Osteoblast (primary cell): ENCODE measurements at regions not wholly inside any gene's neighbourhood (a gene's known extent, or its start where the extent isn't known, plus 50 kb on each side); places are given as distances from the start of the nearest gene placed in this dataset.

Experiments
- DNase-seq: peaks from one replicate; pipeline ENCODE4 v3.0.0; 2011; ENCODE audit warnings: low spot score, mixed read lengths; ENCODE audit not compliant: insufficient read length; ENCODE audit errors: missing footprints
- H2AFZ ChIP-seq: 2 replicates; pipeline ENCODE4 v1.6.0; 2011; ENCODE audit warnings: mild to moderate bottlenecking, low read length
- H3K27ac ChIP-seq: 2 replicates; pipeline ENCODE4 v1.5.1; 2011; ENCODE audit warnings: mild to moderate bottlenecking, low read depth, low read length, moderate library complexity
- H3K27me3 ChIP-seq: 2 replicates; pipeline ENCODE4 v1.6.0; 2012; ENCODE audit warnings: mild to moderate bottlenecking, control low read depth, inconsistent platforms, low read length, moderate library complexity; ENCODE audit not compliant: insufficient read depth
- H3K36me3 ChIP-seq: 2 replicates; pipeline ENCODE4 v1.5.1; 2011; ENCODE audit warnings: mild to moderate bottlenecking, low read length, control low read depth, moderate library complexity; ENCODE audit not compliant: insufficient read depth
- H3K4me1 ChIP-seq: 2 replicates; pipeline ENCODE4 v1.5.1; 2011; ENCODE audit warnings: mild to moderate bottlenecking, low read length, control low read depth, moderate library complexity; ENCODE audit not compliant: insufficient read depth
- H3K4me2 ChIP-seq: 2 replicates; pipeline ENCODE4 v1.6.0; 2011; ENCODE audit warnings: mild to moderate bottlenecking, low read length; ENCODE audit not compliant: insufficient read depth
- H3K4me3 ChIP-seq: fragments of 200-600 bp; sonication (generic); 3 replicates; pipeline ENCODE4 v1.5.1; 2012; ENCODE audit warnings: mild to moderate bottlenecking, low read length, inconsistent platforms; ENCODE audit not compliant: insufficient read depth
- H3K79me2 ChIP-seq: 2 replicates; pipeline ENCODE4 v1.6.0; 2012; ENCODE audit warnings: mild to moderate bottlenecking, low read length, control low read depth, inconsistent platforms; ENCODE audit not compliant: insufficient read depth
- H3K9me3 ChIP-seq: 2 replicates; pipeline ENCODE4 v1.5.1; 2011; ENCODE audit warnings: low read depth, low read length, control low read depth
- H4K20me1 ChIP-seq: 2 replicates; pipeline ENCODE4 v1.6.0; 2012; ENCODE audit warnings: mild to moderate bottlenecking, low read length, control low read depth; ENCODE audit not compliant: insufficient read depth
- TF ChIP-seq, protein P1 (sequence below): IDR thresholded peaks from 2 replicates; pipeline ENCODE4 v1.5.1; 2011; ENCODE audit warnings: mild to moderate bottlenecking, low read depth, low read length, moderate library complexity; ENCODE audit errors: extremely low read depth

DNA sequence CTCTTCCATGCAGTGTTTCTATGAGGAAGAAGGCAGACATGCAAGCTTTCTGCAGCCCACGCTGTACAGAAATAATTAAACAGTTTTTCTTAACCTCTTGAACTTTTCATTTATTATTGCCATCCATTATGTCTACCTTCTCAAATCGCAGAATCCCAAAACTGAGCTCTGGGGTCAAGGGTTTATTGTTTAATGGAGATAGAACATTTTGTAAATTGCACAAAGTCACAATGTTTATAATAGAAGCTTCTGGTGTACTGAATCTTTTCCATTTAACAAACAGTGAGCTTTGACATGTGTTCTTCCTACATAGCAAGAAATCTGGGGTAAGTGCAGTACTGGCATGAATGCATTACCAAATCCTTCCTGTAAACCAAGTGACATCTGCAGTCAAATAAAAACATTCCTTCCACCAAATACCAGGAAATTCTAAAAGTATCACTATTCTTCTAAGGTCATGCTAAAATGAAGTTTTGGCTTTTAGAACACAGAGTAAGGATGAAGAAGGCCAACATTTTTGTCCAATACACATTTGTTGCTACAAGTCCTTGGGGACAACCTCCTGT lies 385.3 kb upstream of the DDHD1 start:
- no peaks in the 10 kb centered on the region for H3K36me3 ChIP-seq
- H3K4me1 ChIP-seq = peaks cover 8% of the 10 kb centered on the region
- no peak overlapping the region for H3K4me3 ChIP-seq
- no peak overlapping the region for H2AFZ ChIP-seq
- TF ChIP-seq, protein P1, sequence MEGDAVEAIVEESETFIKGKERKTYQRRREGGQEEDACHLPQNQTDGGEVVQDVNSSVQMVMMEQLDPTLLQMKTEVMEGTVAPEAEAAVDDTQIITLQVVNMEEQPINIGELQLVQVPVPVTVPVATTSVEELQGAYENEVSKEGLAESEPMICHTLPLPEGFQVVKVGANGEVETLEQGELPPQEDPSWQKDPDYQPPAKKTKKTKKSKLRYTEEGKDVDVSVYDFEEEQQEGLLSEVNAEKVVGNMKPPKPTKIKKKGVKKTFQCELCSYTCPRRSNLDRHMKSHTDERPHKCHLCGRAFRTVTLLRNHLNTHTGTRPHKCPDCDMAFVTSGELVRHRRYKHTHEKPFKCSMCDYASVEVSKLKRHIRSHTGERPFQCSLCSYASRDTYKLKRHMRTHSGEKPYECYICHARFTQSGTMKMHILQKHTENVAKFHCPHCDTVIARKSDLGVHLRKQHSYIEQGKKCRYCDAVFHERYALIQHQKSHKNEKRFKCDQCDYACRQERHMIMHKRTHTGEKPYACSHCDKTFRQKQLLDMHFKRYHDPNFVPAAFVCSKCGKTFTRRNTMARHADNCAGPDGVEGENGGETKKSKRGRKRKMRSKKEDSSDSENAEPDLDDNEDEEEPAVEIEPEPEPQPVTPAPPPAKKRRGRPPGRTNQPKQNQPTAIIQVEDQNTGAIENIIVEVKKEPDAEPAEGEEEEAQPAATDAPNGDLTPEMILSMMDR = no peak
- no peak overlapping the region for H3K4me2 ChIP-seq
- no peak for DNase-seq
- H4K20me1 ChIP-seq = no peaks in the 10 kb centered on the region
- H3K27ac ChIP-seq = no peak overlapping the region
- H3K79me2 ChIP-seq = no peaks in the 10 kb centered on the region
- no peaks in the 10 kb centered on the region for H3K27me3 ChIP-seq
- no peaks in the 10 kb centered on the region for H3K9me3 ChIP-seq

DNA sequence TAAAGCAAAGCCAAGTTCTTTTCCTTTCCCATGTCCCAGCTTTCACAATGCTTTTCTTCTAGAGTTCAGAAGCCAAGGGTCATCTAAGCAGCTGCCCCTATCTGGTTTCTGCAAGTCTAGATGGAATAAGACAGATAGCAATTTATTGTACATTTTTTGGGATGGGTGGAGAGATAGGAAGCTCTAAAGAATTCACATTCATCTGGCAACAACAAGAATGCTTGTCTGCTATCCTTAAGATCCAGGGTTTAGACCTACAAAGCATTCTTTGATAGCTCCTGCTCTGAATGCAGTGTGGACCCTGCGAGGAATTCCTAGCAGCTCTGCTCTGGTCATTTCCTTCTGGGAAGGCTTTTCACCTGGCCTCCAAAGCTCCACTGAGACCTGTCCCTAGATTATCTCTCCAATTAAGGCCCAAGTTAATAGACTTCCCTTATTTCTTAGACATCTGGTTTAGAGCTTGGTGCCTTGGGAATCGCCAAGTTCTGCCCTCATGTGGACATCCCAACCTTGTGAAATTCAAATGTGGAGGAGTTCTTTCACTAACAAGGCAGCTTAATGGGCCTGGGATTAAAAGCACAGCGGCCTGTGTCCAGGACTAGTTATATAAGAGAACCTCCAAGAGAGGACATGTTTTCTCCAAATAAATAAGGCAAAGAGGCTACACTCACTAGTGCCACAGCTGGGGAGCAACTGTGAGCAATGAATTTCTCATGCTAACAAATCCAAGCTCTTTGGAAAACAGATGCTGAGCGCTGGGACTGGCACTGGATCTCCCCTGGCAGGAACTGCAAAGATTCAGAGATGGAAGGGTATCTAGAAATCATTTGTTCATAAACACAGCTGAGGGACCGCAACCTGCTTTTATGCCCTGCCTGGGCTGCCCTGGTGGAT lies 384.5 kb upstream of the DDHD1 start:
- Histone ChIP-seq H3K27me3 (no peaks in the 10 kb centered on the region), H3K4me2 (no peak overlapping the region)
- TF ChIP-seq, protein P1 = peak; percentile 6

GRCh38 chr14:53536446-53536845 lies 383.3 kb upstream of the DDHD1 start:
- no peaks in the 10 kb centered on the region for H4K20me1 ChIP-seq
- H3K36me3 ChIP-seq = no peaks in the 10 kb centered on the region
- H3K27ac ChIP-seq = no peak overlapping the region
- TF ChIP-seq, protein P1 = no peak
- H3K4me2 ChIP-seq = no peak overlapping the region
- H3K9me3 ChIP-seq = no peaks in the 10 kb centered on the region
- no peaks in the 10 kb centered on the region for H3K79me2 ChIP-seq
- DNase-seq = no peak
- no peaks in the 10 kb centered on the region for H3K27me3 ChIP-seq
- no peak overlapping the region for H2AFZ ChIP-seq
- no peak overlapping the region for H3K4me3 ChIP-seq
- H3K4me1 ChIP-seq = peaks cover 5% of the 10 kb centered on the region

More for the DNA sequence above, 384.5 kb upstream of the DDHD1 start:
- no peaks in the 10 kb centered on the region for H4K20me1 ChIP-seq
- H3K4me1 ChIP-seq = peaks cover 5% of the 10 kb centered on the region
- no peak overlapping the region for H3K27ac ChIP-seq
- no peak for DNase-seq
- H3K4me3 ChIP-seq = no peak overlapping the region
- no peaks in the 10 kb centered on the region for H3K36me3 ChIP-seq
- H2AFZ ChIP-seq = no peak overlapping the region
- no peaks in the 10 kb centered on the region for H3K9me3 ChIP-seq
- no peaks in the 10 kb centered on the region for H3K79me2 ChIP-seq

DNA sequence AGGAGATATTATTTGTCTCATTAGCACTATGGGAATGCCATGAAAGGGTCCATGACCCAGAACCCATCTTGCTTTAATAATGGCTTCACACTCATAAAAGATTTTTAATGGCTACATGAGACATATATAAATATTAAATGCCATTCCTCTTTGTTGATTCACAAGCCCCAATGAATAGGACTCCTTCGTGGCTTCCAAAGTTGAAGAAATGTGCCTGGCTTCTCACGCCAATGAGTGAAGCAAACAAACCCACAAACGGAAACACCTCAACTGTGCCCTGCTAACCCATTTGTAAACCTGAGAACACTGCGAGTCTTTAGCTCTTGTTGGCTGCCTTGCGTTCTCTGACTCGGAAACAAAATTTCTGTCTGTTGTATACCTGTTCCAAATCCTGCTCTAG lies 381.7 kb upstream of the DDHD1 start:
- Histone ChIP-seq H3K36me3 (no peaks in the 10 kb centered on the region), H2AFZ (no peak overlapping the region), H3K9me3 (no peaks in the 10 kb centered on the region), H3K4me3 (no peak overlapping the region), H3K79me2 (no peaks in the 10 kb centered on the region), H4K20me1 (no peaks in the 10 kb centered on the region), H3K27ac (no peak overlapping the region), H3K4me2 (no peak overlapping the region), H3K27me3 (no peaks in the 10 kb centered on the region), H3K4me1 (peaks cover 3% of the 10 kb centered on the region)
- DNase-seq = no peak
- TF ChIP-seq, protein P1 = no peak
